ENCODE measurements at regions not wholly inside any gene's neighbourhood (a gene's known extent, or its start where the extent isn't known, plus 50 kb on each side); places are given as distances from the start of the nearest gene placed in this dataset.
"Not testable (repeated sequence)": the region's sequence is repeated elsewhere in the genome, so short reads cannot be mapped to it uniquely, and the experiment has no call there.

- DNase-seq, result no peak
Observed at GRCh38 chr12:73589220-73589619, 948.4 kb upstream of the ATXN7L3B start.

GRCh38 chr12:73598626-73599025 is 939.0 kb upstream of the ATXN7L3B start:
- no peak for DNase-seq

- no peak for DNase-seq
Observed at GRCh38 chr12:73599268-73599667, 938.4 kb upstream of the ATXN7L3B start.

GRCh38 chr12:73605925-73606324 is 931.7 kb upstream of the ATXN7L3B start:
- DNase-seq, result not testable (repeated sequence)

GRCh38 chr12:73612551-73612950 is 925.1 kb upstream of the ATXN7L3B start:
- no peak for DNase-seq

- no peak for DNase-seq
Observed at GRCh38 chr12:73623421-73623820, 914.2 kb upstream of the ATXN7L3B start.

- no peak for DNase-seq
Observed at GRCh38 chr12:73625226-73625625, 912.4 kb upstream of the ATXN7L3B start.

- DNase-seq, result no peak
Observed at GRCh38 chr12:73629171-73629570, 908.5 kb upstream of the ATXN7L3B start.

GRCh38 chr12:73629893-73630831 is 907.5 kb upstream of the ATXN7L3B start:
- DNase-seq, result no peak

- DNase-seq, result no peak
Observed at GRCh38 chr12:73632191-73632590, 905.4 kb upstream of the ATXN7L3B start.

GRCh38 chr12:73632661-73633060 is 905.0 kb upstream of the ATXN7L3B start:
- DNase-seq, result no peak

- DNase-seq, result not testable (repeated sequence)
Observed at GRCh38 chr12:73639397-73639796, 898.2 kb upstream of the ATXN7L3B start.

- no peak for DNase-seq
Observed at GRCh38 chr12:73656375-73656774, 881.3 kb upstream of the ATXN7L3B start.

GRCh38 chr12:73659802-73660201 is 877.8 kb upstream of the ATXN7L3B start:
- DNase-seq, result no peak

GRCh38 chr12:73665193-73665592 is 872.4 kb upstream of the ATXN7L3B start:
- no peak for DNase-seq

- DNase-seq, result not testable (repeated sequence)
Observed at GRCh38 chr12:73671550-73671949, 866.1 kb upstream of the ATXN7L3B start.

- DNase-seq, result no peak
Observed at GRCh38 chr12:73677520-73678291, 859.9 kb upstream of the ATXN7L3B start.

GRCh38 chr12:73678335-73678734 is 859.3 kb upstream of the ATXN7L3B start:
- no peak for DNase-seq

- DNase-seq, result no peak
Observed at GRCh38 chr12:73699318-73699717, 838.3 kb upstream of the ATXN7L3B start.

GRCh38 chr12:73714655-73715054 is 823.0 kb upstream of the ATXN7L3B start:
- DNase-seq, result no peak

GRCh38 chr12:73716143-73716542 is 821.5 kb upstream of the ATXN7L3B start:
- not testable (repeated sequence) for DNase-seq

GRCh38 chr12:73719223-73719622 is 818.4 kb upstream of the ATXN7L3B start:
- no peak for DNase-seq

- DNase-seq, result no peak
Observed at GRCh38 chr12:73726881-73727280, 810.8 kb upstream of the ATXN7L3B start.

- DNase-seq, result no peak
Observed at GRCh38 chr12:73731658-73732057, 806.0 kb upstream of the ATXN7L3B start.

All from NCI-H1092 (cell line).